WTC11 (cell line): ENCODE measurements at regions not wholly inside any gene's neighbourhood (a gene's known extent, or its start where the extent isn't known, plus 50 kb on each side); places are given as distances from the start of the nearest gene placed in this dataset.

Experiments used
- ATAC-seq: fragments of 200-7000 bp; cut with Tn5 transposase; 2 replicates; pipeline ENCODE4 v1.10.0; 2021; ENCODE audit warnings: mild to moderate bottlenecking, moderate library complexity
- CTCF ChIA-PET: fragments of 300-600 bp; sonication (Branson Sonifier 250); formaldehyde crosslinking; loops from one replicate; lab custom pipeline; 2021; ENCODE audit warnings: antibody characterized with exemption; lab: Charles Lee
- POLR2A ChIA-PET: fragments of 350-600 bp; sonication (Branson Sonifier 250); formaldehyde crosslinking; loops from one replicate; lab custom pipeline; 2021; ENCODE audit warnings: antibody characterized with exemption; lab: Charles Lee
- DNase-seq: peaks from one replicate; pipeline ENCODE4 v3.0.0; 2021; ENCODE audit warnings: low spot score
- H3K27ac Mint-ChIP-seq: 2 replicates; pipeline ENCODE4 v1.8.0; 2021; ENCODE audit warnings: mixed read lengths
- H3K27me3 Mint-ChIP-seq: 2 replicates; pipeline ENCODE4 v1.8.0; 2021; ENCODE audit warnings: low read depth, mild to moderate bottlenecking, moderate library complexity, mixed read lengths
- H3K36me3 Mint-ChIP-seq: 2 replicates; pipeline ENCODE4 v1.8.0; 2021; ENCODE audit warnings: mixed read lengths
- H3K4me1 Mint-ChIP-seq: 2 replicates; pipeline ENCODE4 v1.8.0; 2022; ENCODE audit warnings: mixed read lengths
- H3K4me3 Mint-ChIP-seq: 2 replicates; pipeline ENCODE4 v1.8.0; 2021; ENCODE audit warnings: mild to moderate bottlenecking, moderate library complexity, mixed read lengths
- H3K9me3 Mint-ChIP-seq: 2 replicates; pipeline ENCODE4 v1.8.0; 2021; ENCODE audit warnings: mixed read lengths
- E2F4 ChIP-seq: sonication (generic); formaldehyde crosslinking; IDR thresholded peaks from 2 replicates; pipeline ENCODE4 v1.8.1; 2022; ENCODE audit warnings: low read depth, mild to moderate bottlenecking, moderate library complexity, missing genetic modification reagents, borderline replicate concordance
- EMX1 ChIP-seq: fragments of 250-450 bp; sonication (Bioruptor Pico); IDR thresholded peaks from 2 replicates; pipeline ENCODE4 v1.8.0; 2021; ENCODE audit warnings: mild to moderate bottlenecking
- FOXK1 ChIP-seq: sonication (generic); formaldehyde crosslinking; IDR thresholded peaks from 2 replicates; pipeline ENCODE4 v1.8.0; 2022; ENCODE audit warnings: mild to moderate bottlenecking, moderate library complexity, missing genetic modification reagents
- FOXP1 ChIP-seq: sonication (generic); formaldehyde crosslinking; IDR thresholded peaks from 2 replicates; pipeline ENCODE4 v1.8.0; 2022; ENCODE audit warnings: missing genetic modification reagents, mild to moderate bottlenecking, moderate library complexity, borderline replicate concordance
- GTF2I ChIP-seq: fragments of 250-450 bp; sonication (Bioruptor Pico); conservative IDR thresholded peaks from 2 replicates; pipeline ENCODE4 v1.4.0; 2021; ENCODE audit warnings: mild to moderate bottlenecking
- JUN ChIP-seq: sonication (generic); formaldehyde crosslinking; IDR thresholded peaks from 2 replicates; pipeline ENCODE4 v1.8.0; 2023; ENCODE audit warnings: mild to moderate bottlenecking, missing genetic modification reagents
- MLX ChIP-seq: sonication (generic); formaldehyde crosslinking; IDR thresholded peaks from 2 replicates; pipeline ENCODE4 v1.8.1; 2023; ENCODE audit warnings: mild to moderate bottlenecking, missing genetic modification reagents, moderate library complexity
- MXD4 ChIP-seq: fragments of 250-450 bp; sonication (Bioruptor Pico); IDR thresholded peaks from 2 replicates; pipeline ENCODE4 v1.8.0; 2021; ENCODE audit warnings: mild to moderate bottlenecking, moderate library complexity, borderline replicate concordance
- NFATC4 ChIP-seq: fragments of 250-450 bp; sonication (Bioruptor Pico); IDR thresholded peaks from 2 replicates; pipeline ENCODE4 v1.9.0; 2021; ENCODE audit warnings: mild to moderate bottlenecking
- NFE2L1 ChIP-seq: sonication (generic); formaldehyde crosslinking; IDR thresholded peaks from 2 replicates; pipeline ENCODE4 v1.8.1; 2023; ENCODE audit warnings: missing genetic modification reagents
- NR2C2 ChIP-seq: sonication (generic); formaldehyde crosslinking; IDR thresholded peaks from 2 replicates; pipeline ENCODE4 v1.8.0; 2022; ENCODE audit warnings: mild to moderate bottlenecking, missing genetic modification reagents
- TCF7 ChIP-seq: sonication (generic); formaldehyde crosslinking; IDR thresholded peaks from 2 replicates; pipeline ENCODE4 v1.8.0; 2022; ENCODE audit warnings: mild to moderate bottlenecking, low read depth, missing genetic modification reagents, moderate library complexity
- TP53 ChIP-seq: sonication (generic); formaldehyde crosslinking; IDR thresholded peaks from 2 replicates; pipeline ENCODE4 v1.8.1; 2023; ENCODE audit warnings: mild to moderate bottlenecking, missing genetic modification reagents
- ZNF219 ChIP-seq: sonication (generic); formaldehyde crosslinking; IDR thresholded peaks from 2 replicates; pipeline ENCODE4 v1.8.0; 2023; ENCODE audit warnings: missing genetic modification reagents, mild to moderate bottlenecking, borderline replicate concordance
- ZNF671 ChIP-seq: fragments of 250-450 bp; sonication (Bioruptor Pico); IDR thresholded peaks from 2 replicates; pipeline ENCODE4 v1.8.0; 2021; ENCODE audit warnings: mild to moderate bottlenecking
- ZSCAN18 ChIP-seq: fragments of 250-450 bp; sonication (Bioruptor Pico); IDR thresholded peaks from 2 replicates; pipeline ENCODE4 v2.1.2; 2022; ENCODE audit warnings: mild to moderate bottlenecking, moderate library complexity
- TF ChIP-seq, protein P1 (sequence below): fragments of 200-600 bp; IDR thresholded peaks from 2 replicates; pipeline ENCODE4 v1.8.0; 2022; ENCODE audit warnings: antibody characterized with exemption
- TF ChIP-seq, protein P2 (sequence below): sonication (generic); formaldehyde crosslinking; IDR thresholded peaks from 2 replicates; pipeline ENCODE4 v1.8.0; 2022; ENCODE audit warnings: mild to moderate bottlenecking, missing genetic modification reagents
- TF ChIP-seq, protein P3 (sequence below): sonication (generic); formaldehyde crosslinking; conservative IDR thresholded peaks from 2 replicates; pipeline ENCODE4 v1.8.1; 2023; ENCODE audit warnings: mild to moderate bottlenecking, low read depth, missing genetic modification reagents, moderate library complexity
- TF ChIP-seq, protein P4 (sequence below): sonication (generic); formaldehyde crosslinking; IDR thresholded peaks from 2 replicates; pipeline ENCODE4 v1.8.0; 2022; ENCODE audit warnings: mild to moderate bottlenecking, missing genetic modification reagents
- TF ChIP-seq, protein P5 (sequence below): sonication (generic); formaldehyde crosslinking; conservative IDR thresholded peaks from 2 replicates; pipeline ENCODE4 v1.8.1; 2022; ENCODE audit warnings: mild to moderate bottlenecking, missing genetic modification reagents

DNA sequence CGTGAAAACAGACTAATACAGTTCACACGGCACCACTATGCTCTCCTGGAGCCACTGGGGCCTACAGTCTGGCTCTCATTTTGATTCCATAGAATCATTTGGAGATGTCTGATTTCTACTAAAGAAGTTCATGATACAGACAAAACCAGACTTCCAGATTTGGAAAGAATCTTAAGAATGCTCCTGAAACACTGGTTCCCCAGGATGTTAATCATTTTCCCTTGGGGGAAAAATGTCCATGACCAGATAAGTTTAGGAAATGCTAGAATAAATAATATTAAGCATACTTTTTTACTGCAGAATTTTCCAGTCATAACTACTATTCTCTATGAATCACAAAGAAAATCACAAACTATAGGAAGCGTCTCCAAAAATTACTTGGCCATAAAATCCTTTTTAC, 63.0 kb upstream of the RGS7 start:
- Mint-ChIP-seq H3K9me3 (no peaks in the 10 kb centered on the region), H3K4me1 (peaks cover 3% of the 10 kb centered on the region)
- TF ChIP-seq MLX (CRISPR knock-in tag) (no peak), NR2C2 (CRISPR knock-in tag) (no peak), E2F4 (CRISPR knock-in tag) (no peak), FOXP1 (CRISPR knock-in tag) (no peak)
- TF ChIP-seq, protein P1, sequence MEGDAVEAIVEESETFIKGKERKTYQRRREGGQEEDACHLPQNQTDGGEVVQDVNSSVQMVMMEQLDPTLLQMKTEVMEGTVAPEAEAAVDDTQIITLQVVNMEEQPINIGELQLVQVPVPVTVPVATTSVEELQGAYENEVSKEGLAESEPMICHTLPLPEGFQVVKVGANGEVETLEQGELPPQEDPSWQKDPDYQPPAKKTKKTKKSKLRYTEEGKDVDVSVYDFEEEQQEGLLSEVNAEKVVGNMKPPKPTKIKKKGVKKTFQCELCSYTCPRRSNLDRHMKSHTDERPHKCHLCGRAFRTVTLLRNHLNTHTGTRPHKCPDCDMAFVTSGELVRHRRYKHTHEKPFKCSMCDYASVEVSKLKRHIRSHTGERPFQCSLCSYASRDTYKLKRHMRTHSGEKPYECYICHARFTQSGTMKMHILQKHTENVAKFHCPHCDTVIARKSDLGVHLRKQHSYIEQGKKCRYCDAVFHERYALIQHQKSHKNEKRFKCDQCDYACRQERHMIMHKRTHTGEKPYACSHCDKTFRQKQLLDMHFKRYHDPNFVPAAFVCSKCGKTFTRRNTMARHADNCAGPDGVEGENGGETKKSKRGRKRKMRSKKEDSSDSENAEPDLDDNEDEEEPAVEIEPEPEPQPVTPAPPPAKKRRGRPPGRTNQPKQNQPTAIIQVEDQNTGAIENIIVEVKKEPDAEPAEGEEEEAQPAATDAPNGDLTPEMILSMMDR, result no peak
- TF ChIP-seq, protein P2, sequence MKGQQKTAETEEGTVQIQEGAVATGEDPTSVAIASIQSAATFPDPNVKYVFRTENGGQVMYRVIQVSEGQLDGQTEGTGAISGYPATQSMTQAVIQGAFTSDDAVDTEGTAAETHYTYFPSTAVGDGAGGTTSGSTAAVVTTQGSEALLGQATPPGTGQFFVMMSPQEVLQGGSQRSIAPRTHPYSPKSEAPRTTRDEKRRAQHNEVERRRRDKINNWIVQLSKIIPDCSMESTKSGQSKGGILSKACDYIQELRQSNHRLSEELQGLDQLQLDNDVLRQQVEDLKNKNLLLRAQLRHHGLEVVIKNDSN (CRISPR knock-in tag), result no peak
- TF ChIP-seq, all 79 proteins: peak for 0
- POLR2A ChIA-PET, result no interaction called here
- CTCF ChIA-PET, result no interaction called here
- Mint-ChIP-seq H3K27ac (no peak overlapping the region), H3K27me3 (peaks cover 24% of the 10 kb centered on the region), H3K36me3 (no peaks in the 10 kb centered on the region), H3K4me3 (no peak overlapping the region)
- DNase-seq (no peak), ATAC-seq (no peak)

- H3K4me1 Mint-ChIP-seq, result no peaks in the 10 kb centered on the region
- POLR2A ChIA-PET, result no interaction called here
- no peak for DNase-seq
- H3K9me3 Mint-ChIP-seq, result no peaks in the 10 kb centered on the region
- peaks cover 6% of the 10 kb centered on the region for H3K27me3 Mint-ChIP-seq
- no peak overlapping the region for H3K27ac Mint-ChIP-seq
- TF ChIP-seq NFATC4 (CRISPR knock-in tag) (no peak), MXD4 (no peak), FOXK1 (CRISPR knock-in tag) (no peak), ZNF671 (CRISPR knock-in tag) (no peak)
- TF ChIP-seq, all 79 proteins: peak for 0
- Mint-ChIP-seq H3K4me3 (no peak overlapping the region), H3K36me3 (no peaks in the 10 kb centered on the region)
- no peak for ATAC-seq
- CTCF ChIA-PET, result no interaction called here
Observed at GRCh38 chr1:241417258-241417657, 60.3 kb upstream of the RGS7 start.

DNA sequence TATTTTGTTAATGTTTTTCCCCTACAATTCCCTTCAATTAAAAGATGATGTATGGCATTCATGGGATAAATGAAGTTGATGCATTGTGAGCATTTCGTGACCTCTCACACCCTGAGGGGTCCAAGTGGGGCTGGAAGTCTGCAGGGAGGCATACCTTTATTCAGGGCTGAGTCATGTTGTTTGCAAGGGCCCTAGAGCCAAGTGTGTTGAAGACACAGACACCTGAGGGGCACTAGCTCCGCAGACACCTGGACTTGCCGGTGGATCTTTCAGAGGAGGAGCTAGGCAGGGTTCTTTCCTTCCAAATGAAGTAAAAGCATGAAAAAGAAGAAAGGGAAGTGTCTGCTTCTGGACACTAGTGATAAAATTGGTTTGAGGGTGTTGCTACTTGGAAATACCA, 57.0 kb upstream of the RGS7 start:
- H3K4me1 Mint-ChIP-seq, result no peaks in the 10 kb centered on the region
- DNase-seq (no peak), ATAC-seq (peak; percentile 55; the same call in 1 of the 2 replicates)
- H3K27me3 Mint-ChIP-seq, result no peaks in the 10 kb centered on the region
- H3K9me3 Mint-ChIP-seq, result no peaks in the 10 kb centered on the region
- no peak overlapping the region for H3K27ac Mint-ChIP-seq
- POLR2A ChIA-PET, result interaction anchor here (0.6 kb wide), 1 partner anchor 671 kb away, joined by 3 read pairs; no protein-coding TSS in a partner anchor
- CTCF ChIA-PET, result interaction anchor here (1.1 kb wide), 1 partner anchor 526 kb away, joined by 3 read pairs; no protein-coding TSS in a partner anchor
- H3K4me3 Mint-ChIP-seq, result no peak overlapping the region
- no peaks in the 10 kb centered on the region for H3K36me3 Mint-ChIP-seq
- no peak for TF ChIP-seq JUN (CRISPR knock-in tag)
- TF ChIP-seq ZSCAN18, result no peak
- TF ChIP-seq TP53 (CRISPR knock-in tag), result no peak
- TF ChIP-seq, protein P3, sequence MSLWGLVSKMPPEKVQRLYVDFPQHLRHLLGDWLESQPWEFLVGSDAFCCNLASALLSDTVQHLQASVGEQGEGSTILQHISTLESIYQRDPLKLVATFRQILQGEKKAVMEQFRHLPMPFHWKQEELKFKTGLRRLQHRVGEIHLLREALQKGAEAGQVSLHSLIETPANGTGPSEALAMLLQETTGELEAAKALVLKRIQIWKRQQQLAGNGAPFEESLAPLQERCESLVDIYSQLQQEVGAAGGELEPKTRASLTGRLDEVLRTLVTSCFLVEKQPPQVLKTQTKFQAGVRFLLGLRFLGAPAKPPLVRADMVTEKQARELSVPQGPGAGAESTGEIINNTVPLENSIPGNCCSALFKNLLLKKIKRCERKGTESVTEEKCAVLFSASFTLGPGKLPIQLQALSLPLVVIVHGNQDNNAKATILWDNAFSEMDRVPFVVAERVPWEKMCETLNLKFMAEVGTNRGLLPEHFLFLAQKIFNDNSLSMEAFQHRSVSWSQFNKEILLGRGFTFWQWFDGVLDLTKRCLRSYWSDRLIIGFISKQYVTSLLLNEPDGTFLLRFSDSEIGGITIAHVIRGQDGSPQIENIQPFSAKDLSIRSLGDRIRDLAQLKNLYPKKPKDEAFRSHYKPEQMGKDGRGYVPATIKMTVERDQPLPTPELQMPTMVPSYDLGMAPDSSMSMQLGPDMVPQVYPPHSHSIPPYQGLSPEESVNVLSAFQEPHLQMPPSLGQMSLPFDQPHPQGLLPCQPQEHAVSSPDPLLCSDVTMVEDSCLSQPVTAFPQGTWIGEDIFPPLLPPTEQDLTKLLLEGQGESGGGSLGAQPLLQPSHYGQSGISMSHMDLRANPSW (CRISPR knock-in tag), result no peak
- no peak for TF ChIP-seq NFE2L1 (CRISPR knock-in tag)
- no peak for TF ChIP-seq EMX1 (CRISPR knock-in tag)
- TF ChIP-seq, protein P4, sequence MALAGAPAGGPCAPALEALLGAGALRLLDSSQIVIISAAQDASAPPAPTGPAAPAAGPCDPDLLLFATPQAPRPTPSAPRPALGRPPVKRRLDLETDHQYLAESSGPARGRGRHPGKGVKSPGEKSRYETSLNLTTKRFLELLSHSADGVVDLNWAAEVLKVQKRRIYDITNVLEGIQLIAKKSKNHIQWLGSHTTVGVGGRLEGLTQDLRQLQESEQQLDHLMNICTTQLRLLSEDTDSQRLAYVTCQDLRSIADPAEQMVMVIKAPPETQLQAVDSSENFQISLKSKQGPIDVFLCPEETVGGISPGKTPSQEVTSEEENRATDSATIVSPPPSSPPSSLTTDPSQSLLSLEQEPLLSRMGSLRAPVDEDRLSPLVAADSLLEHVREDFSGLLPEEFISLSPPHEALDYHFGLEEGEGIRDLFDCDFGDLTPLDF (CRISPR knock-in tag), result no peak
- TF ChIP-seq GTF2I, result no peak
- no peak for TF ChIP-seq ZNF219 (CRISPR knock-in tag)
- TF ChIP-seq, protein P5, sequence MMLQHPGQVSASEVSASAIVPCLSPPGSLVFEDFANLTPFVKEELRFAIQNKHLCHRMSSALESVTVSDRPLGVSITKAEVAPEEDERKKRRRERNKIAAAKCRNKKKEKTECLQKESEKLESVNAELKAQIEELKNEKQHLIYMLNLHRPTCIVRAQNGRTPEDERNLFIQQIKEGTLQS (CRISPR knock-in tag), result no peak
- no peak for TF ChIP-seq TCF7 (CRISPR knock-in tag)
